Sigmoid colon (tissue), 6 donors: ENCODE measurements at regions not wholly inside any gene's neighbourhood (a gene's known extent, or its start where the extent isn't known, plus 50 kb on each side); places are given as distances from the start of the nearest gene placed in this dataset.

Experiments used
- DNase-seq: peaks from one replicate; pipeline ENCODE4 v3.0.0-alpha.2; 2019
- H3K27ac ChIP-seq, 4 donors: fragments of 200-600 bp; sonication (generic); one replicate each; pipeline ENCODE4 v1.5.1; 2016 to 2019; ENCODE audit warnings: mild to moderate bottlenecking in 1 of 4
- H3K27me3 ChIP-seq, 3 donors: fragments of 200-600 bp; sonication (generic); one replicate each; pipeline ENCODE4 v1.5.1; 2019; ENCODE audit warnings: mild to moderate bottlenecking in 1 of 3
- H3K36me3 ChIP-seq, 4 donors: fragments of 200-600 bp; sonication (generic); one replicate each; pipeline ENCODE4 v1.5.1; 2016 to 2019
- H3K4me1 ChIP-seq, 4 donors: fragments of 200-600 bp; sonication (generic); one replicate each; pipeline ENCODE4 v1.5.1; 2017 to 2019
- H3K4me3 ChIP-seq, 4 donors: fragments of 200-600 bp; sonication (generic); one replicate each; pipeline ENCODE4 v1.5.1; 2017 to 2019; ENCODE audit warnings: mild to moderate bottlenecking in 2 of 4, moderate library complexity in 1 of 4
- H3K9me3 ChIP-seq, 4 donors: fragments of 200-600 bp in 3 of 4; sonication (generic) in 3 of 4; one replicate each; pipeline versions ENCODE4 v1.5.1 to v1.6.1; 2013 to 2019
- EP300 ChIP-seq, 4 donors: sonication (generic); formaldehyde crosslinking; IDR thresholded peaks; one replicate each; pipeline ENCODE4 v1.6.1; 2017; ENCODE audit warnings: antibody characterized with exemption in 4 of 4
- POLR2A ChIP-seq, 2 donors: fragments of 450-650 bp; IDR thresholded peaks; one replicate each; pipeline ENCODE4 v1.6.1; 2016; ENCODE audit warnings: antibody characterized with exemption in 2 of 2, mild to moderate bottlenecking in 2 of 2, moderate library complexity in 2 of 2
- POLR2AphosphoS5 ChIP-seq, 4 donors: sonication (generic); formaldehyde crosslinking; IDR thresholded peaks; one replicate each; pipeline ENCODE4 v1.6.1; 2017; ENCODE audit warnings: antibody characterized with exemption in 4 of 4
- WGBS, 2 donors: extraction: QIAGEN DNeasy Blood & Tissue Kit; methylation state at CpG; one replicate each; pipeline ENCODE4 v1.1.7; 2013; 5-methylcytosine and 5-hydroxymethylcytosine counted together
- intact Hi-C: fragments of 100-400 bp; cut with DNase I; formaldehyde crosslinking; loops from one replicate; pipeline ENCODE4 v1.15.1; 2023
- TF ChIP-seq, protein P1 (sequence below), 4 experiments: fragments of 450-650 bp in 3 of 4; fragments of 200-600 bp in 1 of 4; IDR thresholded peaks; one replicate each; pipeline ENCODE4 v1.5.1; 2016 to 2019; ENCODE audit warnings: antibody characterized with exemption in 4 of 4, mild to moderate bottlenecking in 3 of 4, moderate library complexity in 2 of 4
- donor health status: healthy with polysubstance abuse.
- donor health status: healthy.

DNA sequence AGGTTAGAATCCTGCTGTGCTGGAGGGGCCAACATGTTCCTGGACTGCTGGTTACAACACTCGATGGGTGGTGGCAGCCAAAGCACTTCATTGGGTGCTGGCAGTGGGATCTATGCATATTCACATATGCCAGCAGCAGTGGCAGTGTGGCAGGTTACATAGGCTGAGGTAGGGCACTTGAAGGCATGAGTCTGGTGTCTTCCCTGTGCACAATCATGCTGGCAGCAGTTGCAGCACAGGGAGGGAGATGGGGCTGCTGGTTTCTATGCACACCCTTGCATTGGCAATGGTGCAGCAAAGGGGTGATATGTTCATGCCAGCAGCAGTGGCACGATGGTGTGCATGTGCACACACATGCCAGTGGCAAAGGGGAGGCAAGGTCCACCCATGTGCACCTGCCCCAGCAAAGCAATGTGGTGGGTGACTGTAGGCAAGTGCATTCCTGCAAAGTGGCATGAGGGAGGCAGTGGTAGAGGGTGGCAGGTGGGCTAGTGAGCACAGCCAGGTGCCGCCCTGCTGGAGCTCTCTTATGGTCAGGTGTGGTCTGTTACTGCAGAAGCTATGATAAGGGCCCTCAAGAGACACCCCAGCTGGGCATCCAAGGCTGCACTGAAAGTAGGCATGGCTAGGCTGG lies 356.2 kb upstream of the STEAP1 start:
- H3K27ac ChIP-seq, result no peak overlapping the region
- no peak overlapping the region for H3K4me3 ChIP-seq
- TF ChIP-seq POLR2A (IDR thresholded peaks at IDR 0.05) (no peak), EP300 (IDR thresholded peaks at IDR 0.05) (no peak), POLR2AphosphoS5 (IDR thresholded peaks at IDR 0.05) (no peak)
- TF ChIP-seq, protein P1, sequence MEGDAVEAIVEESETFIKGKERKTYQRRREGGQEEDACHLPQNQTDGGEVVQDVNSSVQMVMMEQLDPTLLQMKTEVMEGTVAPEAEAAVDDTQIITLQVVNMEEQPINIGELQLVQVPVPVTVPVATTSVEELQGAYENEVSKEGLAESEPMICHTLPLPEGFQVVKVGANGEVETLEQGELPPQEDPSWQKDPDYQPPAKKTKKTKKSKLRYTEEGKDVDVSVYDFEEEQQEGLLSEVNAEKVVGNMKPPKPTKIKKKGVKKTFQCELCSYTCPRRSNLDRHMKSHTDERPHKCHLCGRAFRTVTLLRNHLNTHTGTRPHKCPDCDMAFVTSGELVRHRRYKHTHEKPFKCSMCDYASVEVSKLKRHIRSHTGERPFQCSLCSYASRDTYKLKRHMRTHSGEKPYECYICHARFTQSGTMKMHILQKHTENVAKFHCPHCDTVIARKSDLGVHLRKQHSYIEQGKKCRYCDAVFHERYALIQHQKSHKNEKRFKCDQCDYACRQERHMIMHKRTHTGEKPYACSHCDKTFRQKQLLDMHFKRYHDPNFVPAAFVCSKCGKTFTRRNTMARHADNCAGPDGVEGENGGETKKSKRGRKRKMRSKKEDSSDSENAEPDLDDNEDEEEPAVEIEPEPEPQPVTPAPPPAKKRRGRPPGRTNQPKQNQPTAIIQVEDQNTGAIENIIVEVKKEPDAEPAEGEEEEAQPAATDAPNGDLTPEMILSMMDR (IDR thresholded peaks at IDR 0.05), result no peak
- no peaks in the 10 kb centered on the region for H3K27me3 ChIP-seq
- H3K4me1 ChIP-seq, result no peaks in the 10 kb centered on the region
- intact Hi-C loops, result no loop called here
- peak; percentile 32 for DNase-seq
- peaks cover 0 to 2% (median 0%) of the 10 kb centered on the region in 4 donors for H3K9me3 ChIP-seq
- 80 to 84% methylated on average over 3 of the region's 3 CpGs for WGBS, 2 donors
- H3K36me3 ChIP-seq, result no peaks in the 10 kb centered on the region

DNA sequence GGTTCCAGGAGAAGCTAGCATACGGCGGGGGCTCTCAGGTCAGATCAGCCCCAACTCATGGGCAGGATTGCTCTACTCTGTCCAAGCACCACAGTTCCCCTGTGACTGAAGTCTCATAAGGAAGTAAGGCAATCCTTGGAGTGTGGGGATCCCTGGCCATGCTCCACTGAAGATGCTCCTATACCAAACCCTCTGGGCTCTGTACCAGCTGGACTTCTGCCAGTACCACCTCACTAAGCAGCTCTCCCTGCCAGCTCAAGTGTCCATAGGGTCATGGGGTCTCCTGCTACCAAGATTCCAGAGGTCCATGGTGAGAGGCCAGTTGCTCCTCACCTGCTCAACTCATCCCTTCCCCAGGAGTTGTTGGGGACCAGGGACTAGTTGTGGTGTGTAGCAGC lies 355.7 kb upstream of the STEAP1 start:
- peaks cover 0 to 2% (median 0%) of the 10 kb centered on the region in 4 donors for H3K9me3 ChIP-seq
- H3K4me3 ChIP-seq, result no peak overlapping the region
- no peaks in the 10 kb centered on the region for H3K27me3 ChIP-seq
- no peaks in the 10 kb centered on the region for H3K4me1 ChIP-seq
- no peak overlapping the region for H3K27ac ChIP-seq
- intact Hi-C loops, result no loop called here
- DNase-seq, result peak; percentile 52
- 97 to 99% methylated on average over 2 of the region's 2 CpGs for WGBS, 2 donors
- TF ChIP-seq EP300 (IDR thresholded peaks at IDR 0.05) (no peak), POLR2A (IDR thresholded peaks at IDR 0.05) (no peak), POLR2AphosphoS5 (IDR thresholded peaks at IDR 0.05) (no peak)
- TF ChIP-seq, protein P1 (IDR thresholded peaks at IDR 0.05), result no peak
- no peaks in the 10 kb centered on the region for H3K36me3 ChIP-seq

DNA sequence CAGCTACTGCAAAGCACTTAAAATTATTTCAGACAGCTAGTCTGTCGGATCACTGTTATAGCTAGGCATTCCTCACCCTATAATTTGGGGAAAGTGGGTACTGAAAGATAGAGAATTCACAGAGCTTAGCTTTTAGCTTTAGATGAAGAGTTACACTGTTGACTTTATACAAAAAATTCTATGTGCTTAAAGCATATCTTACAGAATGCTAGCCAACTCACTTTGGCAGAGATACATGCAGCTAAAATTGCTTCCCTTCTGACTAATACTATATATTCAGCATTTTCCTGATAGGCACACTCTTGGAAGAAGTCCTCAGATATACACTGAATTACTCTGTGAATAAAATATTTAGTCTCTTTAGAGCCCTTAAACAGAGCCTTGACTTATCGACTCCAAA lies 353.5 kb upstream of the STEAP1 start:
- TF ChIP-seq, protein P1 (IDR thresholded peaks at IDR 0.05), result no peak
- no peak for TF ChIP-seq POLR2AphosphoS5 (IDR thresholded peaks at IDR 0.05)
- no peak for TF ChIP-seq EP300 (IDR thresholded peaks at IDR 0.05)
- no peak for TF ChIP-seq POLR2A (IDR thresholded peaks at IDR 0.05)

DNA sequence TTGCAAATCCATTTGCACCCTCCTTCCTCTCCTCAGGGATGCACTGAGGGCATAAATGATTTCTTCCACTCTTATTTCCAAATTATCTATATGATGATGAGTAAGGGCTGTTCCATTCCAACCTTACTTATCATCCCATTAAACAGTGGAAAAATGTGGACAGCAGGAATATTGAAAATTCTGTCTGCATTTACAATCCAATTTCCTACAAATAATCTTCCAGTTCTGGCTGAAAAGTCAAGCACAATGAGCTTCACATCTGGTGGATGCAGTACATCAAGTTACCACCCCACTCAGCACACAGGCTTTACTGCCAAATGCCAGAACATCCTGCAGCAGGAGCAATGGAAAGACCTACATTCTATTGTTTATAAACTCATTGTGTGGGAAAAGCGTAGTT lies 345.0 kb upstream of the STEAP1 start:
- no peak for TF ChIP-seq EP300 (IDR thresholded peaks at IDR 0.05)
- no peak for DNase-seq
- no peak overlapping the region for H3K4me3 ChIP-seq
- no peaks in the 10 kb centered on the region for H3K27me3 ChIP-seq
- 69 to 83% methylated on average over 1 of the region's 1 CpG for WGBS, 2 donors
- H3K36me3 ChIP-seq, result no peaks in the 10 kb centered on the region
- intact Hi-C loops, result no loop called here
- H3K27ac ChIP-seq, result no peak overlapping the region
- no peaks in the 10 kb centered on the region for H3K4me1 ChIP-seq
- peaks cover 0 to 3% (median 0%) of the 10 kb centered on the region in 4 donors for H3K9me3 ChIP-seq

More for the DNA sequence above, 353.5 kb upstream of the STEAP1 start:
- 81 to 88% methylated on average over 2 of the region's 2 CpGs for WGBS, 2 donors
- H3K9me3 ChIP-seq, result peaks cover 0 to 2% (median 0%) of the 10 kb centered on the region in 4 donors
- no peak overlapping the region for H3K27ac ChIP-seq
- no peaks in the 10 kb centered on the region for H3K36me3 ChIP-seq
- no peaks in the 10 kb centered on the region for H3K27me3 ChIP-seq
- DNase-seq, result no peak
- no peaks in the 10 kb centered on the region for H3K4me1 ChIP-seq
- intact Hi-C loops, result no loop called here
- no peak overlapping the region for H3K4me3 ChIP-seq

DNA sequence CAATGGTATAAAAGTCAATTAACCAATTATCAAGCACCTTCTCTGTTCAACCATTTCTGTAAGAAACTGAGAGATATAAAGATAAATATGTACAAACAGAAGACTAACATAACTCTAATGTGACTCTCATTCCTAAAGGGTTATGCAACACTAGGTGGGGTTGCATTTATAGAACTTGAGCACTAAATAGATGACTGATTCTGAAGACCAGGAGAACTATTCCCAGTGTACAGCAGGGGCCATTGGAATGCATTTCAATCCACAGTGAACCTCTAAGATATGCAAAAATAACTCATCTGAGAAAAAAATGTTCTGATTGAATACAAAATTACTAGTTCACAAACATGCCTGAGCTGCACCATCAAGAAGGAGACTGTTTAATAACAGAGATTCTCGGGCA lies 341.2 kb upstream of the STEAP1 start:
- intact Hi-C loops, result no loop called here

More for the DNA sequence above, 341.2 kb upstream of the STEAP1 start:
- no peaks in the 10 kb centered on the region for H3K36me3 ChIP-seq
- WGBS, 2 donors, result 77 to 88% methylated on average over 1 of the region's 1 CpG
- no peak overlapping the region for H3K27ac ChIP-seq
- no peak overlapping the region for H3K4me3 ChIP-seq
- no peaks in the 10 kb centered on the region for H3K27me3 ChIP-seq
- no peak for DNase-seq
- no peaks in the 10 kb centered on the region for H3K4me1 ChIP-seq
- H3K9me3 ChIP-seq, result no peaks in the 10 kb centered on the region
- TF ChIP-seq POLR2AphosphoS5 (IDR thresholded peaks at IDR 0.05), result no peak
- no peak for TF ChIP-seq EP300 (IDR thresholded peaks at IDR 0.05)
- no peak for TF ChIP-seq POLR2A (IDR thresholded peaks at IDR 0.05)
- TF ChIP-seq, protein P1 (IDR thresholded peaks at IDR 0.05), result no peak
